ENCODE measurements at regions not wholly inside any gene's neighbourhood (a gene's known extent, or its start where the extent isn't known, plus 50 kb on each side); places are given as distances from the start of the nearest gene placed in this dataset.

DNA sequence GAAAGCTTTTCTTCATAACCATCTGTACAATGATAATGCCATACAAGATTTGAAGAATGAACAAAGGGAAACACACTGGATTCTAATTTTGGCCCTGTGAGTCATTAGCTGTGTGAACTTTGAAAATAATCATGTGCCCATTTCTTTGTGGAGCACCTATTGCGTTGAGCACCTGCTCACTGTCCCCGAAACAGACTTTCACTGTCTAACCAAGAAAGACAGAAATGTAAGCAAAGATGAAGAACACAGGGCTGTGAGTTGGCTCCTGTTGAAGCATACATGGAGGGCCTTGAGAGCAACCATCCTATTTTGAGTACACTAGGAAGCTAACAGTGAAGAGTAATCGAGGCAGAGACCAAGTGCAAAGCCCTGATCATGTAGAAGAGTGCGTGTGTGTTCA, 118.4 kb upstream of the SLC25A13 start:
- H2AFZ ChIP-seq (ENCODE audit: low read depth, low read length): no peak overlapping the region
- CTCF ChIA-PET: no interaction called here
- no peaks in the 10 kb centered on the region for H3K79me2 ChIP-seq (ENCODE audit: control insufficient read depth, insufficient read depth, low read length)
- no peaks in the 10 kb centered on the region for H3K36me3 ChIP-seq (ENCODE audit: control insufficient read depth in 2 of 2, extremely low read depth in 1 of 2, insufficient read depth in 2 of 2, low read length in 2 of 2)
- H3K4me3 ChIP-seq (replicated peaks in 1 of 3; ENCODE audit: insufficient read depth in 1 of 3, low read depth in 1 of 3, low read length in 3 of 3): no peak overlapping the region
- POLR2A ChIA-PET: no interaction called here
- DNase-seq (ENCODE audit: low read depth, low spot score): no peak
- H3K27ac ChIP-seq (ENCODE audit: insufficient read depth, low read depth, low read length): no peak overlapping the region
- intact Hi-C loops (cut with micrococcal nuclease): no loop called here
- no peak for FAIRE-seq
- no TSS peak for BruUV-seq (replicated peaks)
- no peak for TF ChIP-seq JUN (IDR thresholded peaks at IDR 0.05; ENCODE audit: borderline replicate concordance, insufficient read depth, insufficient read length, low read depth)
- TF ChIP-seq GATA2 (IDR thresholded peaks at IDR 0.05; ENCODE audit: insufficient read depth, insufficient read length, low read depth, low read length): no peak
- TF ChIP-seq POLR2A (IDR thresholded peaks at IDR 0.05; ENCODE audit: low read depth, low read length): no peak
- TF ChIP-seq, protein P1, sequence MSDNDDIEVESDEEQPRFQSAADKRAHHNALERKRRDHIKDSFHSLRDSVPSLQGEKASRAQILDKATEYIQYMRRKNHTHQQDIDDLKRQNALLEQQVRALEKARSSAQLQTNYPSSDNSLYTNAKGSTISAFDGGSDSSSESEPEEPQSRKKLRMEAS (IDR thresholded peaks at IDR 0.05; ENCODE audit: insufficient read depth, insufficient read length): no peak
- TF ChIP-seq POLR2AphosphoS5 (IDR thresholded peaks at IDR 0.05; ENCODE audit: insufficient read depth, low read depth, low read length): no peak
- TF ChIP-seq EZH2 (IDR thresholded peaks at IDR 0.05; ENCODE audit: borderline replicate concordance, low read depth, low read length, severe bottlenecking): no peak
- TF ChIP-seq FOS (IDR thresholded peaks at IDR 0.05; ENCODE audit: borderline replicate concordance, insufficient read depth, low read length): no peak
- TF ChIP-seq MYC (IDR thresholded peaks at IDR 0.05; ENCODE audit: low read depth, low read length): no peak
- TF ChIP-seq, protein P2, sequence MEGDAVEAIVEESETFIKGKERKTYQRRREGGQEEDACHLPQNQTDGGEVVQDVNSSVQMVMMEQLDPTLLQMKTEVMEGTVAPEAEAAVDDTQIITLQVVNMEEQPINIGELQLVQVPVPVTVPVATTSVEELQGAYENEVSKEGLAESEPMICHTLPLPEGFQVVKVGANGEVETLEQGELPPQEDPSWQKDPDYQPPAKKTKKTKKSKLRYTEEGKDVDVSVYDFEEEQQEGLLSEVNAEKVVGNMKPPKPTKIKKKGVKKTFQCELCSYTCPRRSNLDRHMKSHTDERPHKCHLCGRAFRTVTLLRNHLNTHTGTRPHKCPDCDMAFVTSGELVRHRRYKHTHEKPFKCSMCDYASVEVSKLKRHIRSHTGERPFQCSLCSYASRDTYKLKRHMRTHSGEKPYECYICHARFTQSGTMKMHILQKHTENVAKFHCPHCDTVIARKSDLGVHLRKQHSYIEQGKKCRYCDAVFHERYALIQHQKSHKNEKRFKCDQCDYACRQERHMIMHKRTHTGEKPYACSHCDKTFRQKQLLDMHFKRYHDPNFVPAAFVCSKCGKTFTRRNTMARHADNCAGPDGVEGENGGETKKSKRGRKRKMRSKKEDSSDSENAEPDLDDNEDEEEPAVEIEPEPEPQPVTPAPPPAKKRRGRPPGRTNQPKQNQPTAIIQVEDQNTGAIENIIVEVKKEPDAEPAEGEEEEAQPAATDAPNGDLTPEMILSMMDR (IDR thresholded peaks at IDR 0.05; ENCODE audit: extremely low read depth in 1 of 2, insufficient read depth in 1 of 2, low read depth in 1 of 2, low read length in 2 of 2): no peak
- H4K20me1 ChIP-seq (replicated peaks; ENCODE audit: control insufficient read depth, extremely low read depth, insufficient read depth, low read length): no peaks in the 10 kb centered on the region
- H3K9me1 ChIP-seq (replicated peaks; ENCODE audit: control insufficient read depth, extremely low read depth, insufficient read depth, low read length): no peaks in the 10 kb centered on the region
- H3K4me2 ChIP-seq (ENCODE audit: insufficient read depth, low read length): no peak overlapping the region
- H3K4me1 ChIP-seq (ENCODE audit: control insufficient read depth, extremely low read depth, insufficient read depth, low read length): no peaks in the 10 kb centered on the region
- H3K27me3 ChIP-seq (ENCODE audit: control insufficient read depth in 2 of 2, insufficient read depth in 2 of 2, low read length in 2 of 2): no peaks in the 10 kb centered on the region
- dilution Hi-C loops (cut with MboI; ENCODE audit: extremely low pct_ligation_motif_present, low sequenced_read_pairs): no loop called here
- no peak overlapping the region for H3K9ac ChIP-seq (replicated peaks; ENCODE audit: extremely low read depth, insufficient read depth, low read length)
- no peaks in the 10 kb centered on the region for H3K9me3 ChIP-seq (replicated peaks; ENCODE audit: control insufficient read depth, insufficient read depth, low read length)
